ENCODE measurements at regions not wholly inside any gene's neighbourhood (a gene's known extent, or its start where the extent isn't known, plus 50 kb on each side); places are given as distances from the start of the nearest gene placed in this dataset.

DNA sequence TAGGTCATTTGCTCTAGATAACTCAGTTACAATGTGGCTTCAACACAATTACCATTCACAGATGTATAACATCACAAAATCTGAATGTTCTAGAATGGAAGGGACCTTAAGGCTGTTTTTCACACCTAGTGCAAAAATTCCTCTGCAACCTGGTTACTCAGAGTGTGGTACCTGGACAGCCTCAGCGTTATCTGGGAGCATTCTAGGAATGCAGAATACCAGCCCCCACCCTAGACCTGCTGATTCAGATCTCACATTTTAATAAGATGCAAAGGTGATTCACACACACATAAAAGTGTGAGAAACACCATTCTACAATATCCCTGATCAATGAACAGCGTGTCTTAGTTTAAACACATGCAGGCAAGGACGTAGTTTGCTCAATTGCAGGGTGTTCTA is 233.1 kb downstream of the TDRD15 start:
- no peak overlapping the region for H3K4me3 ChIP-seq (ENCODE audit: low read depth, low read length)
- TF ChIP-seq, protein P1, sequence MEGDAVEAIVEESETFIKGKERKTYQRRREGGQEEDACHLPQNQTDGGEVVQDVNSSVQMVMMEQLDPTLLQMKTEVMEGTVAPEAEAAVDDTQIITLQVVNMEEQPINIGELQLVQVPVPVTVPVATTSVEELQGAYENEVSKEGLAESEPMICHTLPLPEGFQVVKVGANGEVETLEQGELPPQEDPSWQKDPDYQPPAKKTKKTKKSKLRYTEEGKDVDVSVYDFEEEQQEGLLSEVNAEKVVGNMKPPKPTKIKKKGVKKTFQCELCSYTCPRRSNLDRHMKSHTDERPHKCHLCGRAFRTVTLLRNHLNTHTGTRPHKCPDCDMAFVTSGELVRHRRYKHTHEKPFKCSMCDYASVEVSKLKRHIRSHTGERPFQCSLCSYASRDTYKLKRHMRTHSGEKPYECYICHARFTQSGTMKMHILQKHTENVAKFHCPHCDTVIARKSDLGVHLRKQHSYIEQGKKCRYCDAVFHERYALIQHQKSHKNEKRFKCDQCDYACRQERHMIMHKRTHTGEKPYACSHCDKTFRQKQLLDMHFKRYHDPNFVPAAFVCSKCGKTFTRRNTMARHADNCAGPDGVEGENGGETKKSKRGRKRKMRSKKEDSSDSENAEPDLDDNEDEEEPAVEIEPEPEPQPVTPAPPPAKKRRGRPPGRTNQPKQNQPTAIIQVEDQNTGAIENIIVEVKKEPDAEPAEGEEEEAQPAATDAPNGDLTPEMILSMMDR (IDR thresholded peaks at IDR 0.05; ENCODE audit: low read depth, low read length): no peak

DNA sequence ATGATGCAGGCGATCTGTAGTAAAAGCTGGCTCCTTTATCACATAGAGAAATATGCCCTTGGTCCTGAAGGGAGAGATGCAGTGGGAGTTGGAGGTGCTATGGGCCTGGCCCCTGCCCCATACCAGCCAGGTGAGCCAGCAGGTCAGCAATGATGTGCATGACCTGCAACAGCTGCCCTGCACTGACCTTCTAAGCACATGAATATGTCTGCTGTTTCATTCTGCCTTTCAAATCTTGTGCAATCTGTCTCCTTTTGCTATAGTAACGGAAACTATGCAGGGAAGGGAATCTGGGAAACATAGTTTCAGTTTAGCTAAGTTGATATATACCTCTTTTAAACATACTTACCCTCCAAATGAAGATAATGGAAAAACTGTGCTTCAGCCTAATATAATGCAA is 235.2 kb downstream of the TDRD15 start:
- no peak overlapping the region for H3K4me3 ChIP-seq (ENCODE audit: low read depth, low read length)
- TF ChIP-seq, protein P1 (IDR thresholded peaks at IDR 0.05; ENCODE audit: low read depth, low read length): no peak

DNA sequence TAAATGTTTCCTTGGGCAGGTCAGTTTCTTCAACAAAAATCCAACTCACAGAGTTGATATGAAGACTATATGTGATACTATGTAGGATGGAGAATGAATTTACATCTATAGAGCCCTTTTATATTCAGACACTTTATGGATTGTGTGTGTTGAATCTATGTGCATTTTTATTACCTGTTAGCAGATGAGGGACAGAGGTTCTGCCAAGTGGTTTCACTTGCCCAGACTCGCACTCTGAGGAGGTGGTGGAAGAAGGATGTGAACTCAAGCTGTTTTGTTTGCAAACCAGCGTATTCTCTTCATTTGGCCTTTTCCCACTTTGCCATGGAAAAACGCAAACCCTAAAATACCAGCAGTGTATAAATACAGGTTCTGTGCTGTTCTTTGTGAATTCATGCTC is 237.6 kb downstream of the TDRD15 start:
- TF ChIP-seq, protein P1 (IDR thresholded peaks at IDR 0.05; ENCODE audit: low read depth, low read length): no peak
- no peak overlapping the region for H3K4me3 ChIP-seq (ENCODE audit: low read depth, low read length)

DNA sequence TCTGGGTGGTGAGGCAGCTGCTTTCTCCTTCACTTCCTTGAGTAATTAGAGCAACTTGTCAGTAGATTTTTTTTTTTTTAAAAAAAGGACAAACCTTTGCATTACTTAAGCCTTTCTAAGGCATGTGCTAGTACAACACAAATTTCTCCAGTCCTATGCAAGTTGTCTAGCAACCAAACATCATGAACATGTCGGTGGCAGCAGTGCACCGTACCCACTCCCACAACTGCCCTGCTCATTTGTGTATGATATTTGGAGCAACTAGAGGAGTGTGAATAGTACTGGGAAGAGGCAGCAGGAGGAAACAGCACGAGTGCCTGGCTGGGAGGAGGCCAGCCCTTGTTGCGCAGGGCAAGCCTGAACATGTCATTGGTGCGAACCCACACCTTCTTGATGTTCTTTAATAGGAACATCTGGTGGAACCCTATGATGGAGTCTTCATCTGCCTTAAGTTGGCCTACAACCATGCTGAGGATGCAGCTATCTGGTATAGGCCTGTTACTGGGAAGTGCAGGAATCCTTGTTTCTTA is 238.3 kb downstream of the TDRD15 start:
- H3K4me3 ChIP-seq (ENCODE audit: low read depth, low read length): no peak overlapping the region
- TF ChIP-seq, protein P1 (IDR thresholded peaks at IDR 0.05; ENCODE audit: low read depth, low read length): no peak

DNA sequence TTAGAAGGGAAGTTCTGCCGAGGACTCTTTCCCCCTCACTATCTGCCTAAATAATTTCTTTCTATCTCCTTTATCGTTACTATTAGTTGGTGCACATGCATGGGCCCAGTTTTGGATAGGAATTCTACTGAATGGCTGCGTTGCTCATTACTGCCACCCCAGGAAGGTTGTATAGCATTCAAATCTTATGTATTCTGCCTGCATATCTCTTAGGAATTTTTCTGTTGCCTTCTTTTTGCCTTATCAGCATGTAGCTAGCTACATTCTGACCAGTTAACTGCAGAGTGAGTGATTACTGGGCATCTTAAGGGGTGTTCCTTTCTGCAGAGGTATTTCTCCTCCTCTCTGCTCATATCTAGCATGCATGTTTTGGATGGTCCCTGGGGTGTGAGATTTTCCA is 239.6 kb downstream of the TDRD15 start:
- TF ChIP-seq, protein P1 (IDR thresholded peaks at IDR 0.05; ENCODE audit: low read depth, low read length): no peak
- H3K4me3 ChIP-seq (ENCODE audit: low read depth, low read length): no peak overlapping the region

DNA sequence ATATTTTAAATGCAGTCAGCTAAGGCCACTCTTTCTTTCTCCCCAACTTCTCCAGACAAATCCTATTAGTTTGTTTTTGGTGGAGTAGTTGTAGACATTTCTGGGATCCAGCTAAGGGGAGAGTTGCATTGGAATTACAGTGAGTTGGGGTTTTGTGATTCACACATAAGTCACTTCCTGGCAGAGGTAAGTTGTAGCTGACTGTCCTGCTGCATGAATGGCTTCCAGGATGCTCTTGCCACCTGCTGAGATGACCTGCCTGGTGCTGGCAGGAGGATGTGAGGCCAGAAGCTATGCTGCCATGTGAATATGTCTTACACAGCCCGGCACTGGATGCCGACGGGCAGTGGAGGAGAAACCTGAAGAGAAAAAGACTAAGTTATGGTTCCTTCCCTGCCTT is 243.7 kb downstream of the TDRD15 start:
- TF ChIP-seq, protein P1 (IDR thresholded peaks at IDR 0.05; ENCODE audit: low read depth, low read length): no peak

DNA sequence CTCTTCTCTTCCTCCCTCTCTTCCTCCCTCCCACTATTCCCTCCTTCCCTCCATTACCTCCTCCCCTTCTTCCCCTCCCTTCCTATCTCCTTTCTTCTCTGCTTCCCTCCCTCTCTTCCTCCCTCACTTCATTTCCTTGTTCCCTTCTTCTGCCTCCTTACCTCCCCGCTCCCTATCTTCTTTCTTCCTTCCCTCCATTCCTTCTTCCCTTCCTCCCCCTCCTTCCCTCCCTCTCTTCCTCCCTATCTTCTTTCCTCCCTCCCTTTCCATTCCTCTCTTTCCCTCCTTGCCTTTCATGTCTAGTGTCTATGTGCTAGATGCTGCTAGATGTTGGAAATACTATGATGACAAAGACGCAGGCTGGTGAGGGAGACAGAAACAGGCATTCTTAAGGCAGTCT is 246.0 kb downstream of the TDRD15 start:
- TF ChIP-seq, protein P1 (IDR thresholded peaks at IDR 0.05; ENCODE audit: low read depth, low read length): no peak

More for the DNA sequence above, 243.7 kb downstream of the TDRD15 start:
- no peak overlapping the region for H3K4me3 ChIP-seq (ENCODE audit: low read depth, low read length)

More for the DNA sequence above, 246.0 kb downstream of the TDRD15 start:
- H3K4me3 ChIP-seq (ENCODE audit: low read depth, low read length): no peak overlapping the region
